ENCODE measurements at regions not wholly inside any gene's neighbourhood (a gene's known extent, or its start where the extent isn't known, plus 50 kb on each side); places are given as distances from the start of the nearest gene placed in this dataset.

- DNase-seq (ENCODE audit: low spot score in 2 of 2) = no peak
- peaks cover 0 to 9% of the 10 kb centered on the region in 2 donors for H3K4me1 ChIP-seq
- intact Hi-C loops (cut with DNase I) = loop anchor here (5.0 kb wide), 2 partner anchors 950 to 1220 kb away; no protein-coding TSS in a partner anchor
- peak; percentile 49 to 66 (median 55) for TF ChIP-seq CTCF (IDR thresholded peaks at IDR 0.05)
- no peaks in the 10 kb centered on the region for H3K27me3 ChIP-seq
- no peak overlapping the region for H3K4me3 ChIP-seq
- no peaks in the 10 kb centered on the region for H3K9me3 ChIP-seq
- no peaks in the 10 kb centered on the region for H3K36me3 ChIP-seq
- no peak overlapping the region for H3K27ac ChIP-seq
Observed at GRCh38 chrX:20527558-20528011, 260.9 kb upstream of the RPS6KA3 start.

GRCh38 chrX:20527041-20527440 lies 260.3 kb upstream of the RPS6KA3 start:
- no peak for DNase-seq (ENCODE audit: low spot score in 2 of 2)
- H3K27ac ChIP-seq = no peak overlapping the region
- H3K4me1 ChIP-seq = peaks cover 0 to 9% of the 10 kb centered on the region in 2 donors
- no peaks in the 10 kb centered on the region for H3K9me3 ChIP-seq
- no peaks in the 10 kb centered on the region for H3K27me3 ChIP-seq
- no peak for TF ChIP-seq CTCF (IDR thresholded peaks at IDR 0.05)
- H3K36me3 ChIP-seq = no peaks in the 10 kb centered on the region
- intact Hi-C loops (cut with DNase I) = loop anchor here (5.0 kb wide), 2 partner anchors 950 to 1220 kb away; no protein-coding TSS in a partner anchor
- no peak overlapping the region for H3K4me3 ChIP-seq

GRCh38 chrX:20523626-20524312 lies 257.1 kb upstream of the RPS6KA3 start:
- H3K4me3 ChIP-seq = no peak overlapping the region
- DNase-seq (ENCODE audit: low spot score in 2 of 2) = no peak
- no peaks in the 10 kb centered on the region for H3K9me3 ChIP-seq
- H3K27ac ChIP-seq = no peak overlapping the region
- H3K36me3 ChIP-seq = no peaks in the 10 kb centered on the region
- no peaks in the 10 kb centered on the region for H3K27me3 ChIP-seq
- TF ChIP-seq CTCF (IDR thresholded peaks at IDR 0.05) = no peak
- peaks cover 0 to 2% of the 10 kb centered on the region in 2 donors for H3K4me1 ChIP-seq
- intact Hi-C loops (cut with DNase I) = no loop called here

- no peak overlapping the region for H3K27ac ChIP-seq
- no peak for DNase-seq (ENCODE audit: low spot score in 2 of 2)
- H3K36me3 ChIP-seq = no peaks in the 10 kb centered on the region
- no peaks in the 10 kb centered on the region for H3K4me1 ChIP-seq
- no peak overlapping the region for H3K4me3 ChIP-seq
- no peak for TF ChIP-seq CTCF (IDR thresholded peaks at IDR 0.05)
- no peaks in the 10 kb centered on the region for H3K27me3 ChIP-seq
- intact Hi-C loops (cut with DNase I) = no loop called here
- H3K9me3 ChIP-seq = no peaks in the 10 kb centered on the region
Observed at GRCh38 chrX:20522420-20522819, 255.7 kb upstream of the RPS6KA3 start.

- Histone ChIP-seq H3K4me3 (no peak overlapping the region), H3K27me3 (no peaks in the 10 kb centered on the region), H3K36me3 (no peaks in the 10 kb centered on the region), H3K9me3 (no peaks in the 10 kb centered on the region), H3K4me1 (no peaks in the 10 kb centered on the region), H3K27ac (no peak overlapping the region)
- intact Hi-C loops (cut with DNase I) = no loop called here
- no peak for DNase-seq (ENCODE audit: low spot score in 2 of 2)
- no peak for TF ChIP-seq CTCF (IDR thresholded peaks at IDR 0.05)
Observed at GRCh38 chrX:20521222-20521621, 254.5 kb upstream of the RPS6KA3 start.
